HepG2 (cell line): ENCODE measurements at regions not wholly inside any gene's neighbourhood (a gene's known extent, or its start where the extent isn't known, plus 50 kb on each side); places are given as distances from the start of the nearest gene placed in this dataset.

ENCODE experiments used
- ATAC-seq: fragments of 200-7000 bp; cut with Tn5 transposase; 3 replicates; pipeline ENCODE4 v1.9.1; 2020; ENCODE audit warnings: mild to moderate bottlenecking, moderate library complexity
- BruUV-seq: library from RNA; stranded (reverse); fragments of 400-500 nt; replicated peaks from 2 replicates; lab custom pipeline; 2021; lab: Mats Ljungman, UMichigan
- CTCF ChIA-PET: fragments of 300-600 bp; formaldehyde crosslinking; extraction: SDS; loops from one replicate; lab custom pipeline; 2021; ENCODE audit warnings: low total read pairs, inconsistent platforms, low intra/inter-chr PET ratio; lab: Yijun Ruan, JAX
- POLR2A ChIA-PET: fragments of 350-600 bp; sonication (Branson Sonifier 250); formaldehyde crosslinking; loops from one replicate; lab custom pipeline; 2020; ENCODE audit warnings: antibody characterized with exemption, inconsistent platforms; lab: Yijun Ruan, JAX
- DNase-seq: peaks from one replicate; pipeline ENCODE4 v3.0.0-alpha.2; 2015; ENCODE audit warnings: low spot score
- FAIRE-seq: peaks from 3 replicates; lab custom pipeline; 2011; peaks lifted over from hg19 to GRCh38; lab: Jason Lieb, UNC
- H2AFZ ChIP-seq: one replicate; pipeline ENCODE4 v1.6.1; 2011; ENCODE audit warnings: low read length, inconsistent platforms
- H3K27ac ChIP-seq: fragments of 300-600 bp; 3 replicates; pipeline ENCODE4 v1.8.0; 2011; ENCODE audit warnings: mixed run types, mild to moderate bottlenecking, mixed read lengths, low read length, inconsistent platforms; ENCODE audit not compliant: insufficient read depth; ENCODE audit errors: extremely low read length
- H3K27me3 ChIP-seq, 2 experiments: fragments of 200-600 bp in 1 of 2; 2 replicates in 1 of 2; 3 replicates in 1 of 2; pipeline versions ENCODE4 v1.6.0 to v1.8.0; 2011; ENCODE audit warnings: low read length in 2 of 2, mild to moderate bottlenecking in 2 of 2, moderate library complexity in 2 of 2, inconsistent platforms in 1 of 2; ENCODE audit not compliant: insufficient read depth in 2 of 2, control insufficient read depth in 1 of 2
- H3K36me3 ChIP-seq, 2 experiments: fragments of 200-600 bp in 1 of 2; replicated peaks in 1 of 2; 2 replicates in 1 of 2; 3 replicates in 1 of 2; pipeline versions ENCODE4 v1.5.1 to v1.8.0; 2011; ENCODE audit warnings: low read length in 2 of 2, inconsistent platforms in 1 of 2; ENCODE audit not compliant: insufficient read depth in 2 of 2, control insufficient read depth in 1 of 2
- H3K4me1 ChIP-seq: 2 replicates; pipeline ENCODE4 v1.5.1; 2012; ENCODE audit warnings: low read length, inconsistent platforms; ENCODE audit not compliant: insufficient read depth
- H3K4me2 ChIP-seq: 2 replicates; pipeline ENCODE4 v1.6.0; 2011; ENCODE audit warnings: low read depth, low read length, inconsistent platforms
- H3K4me3 ChIP-seq, 3 experiments: fragments of 200-600 bp in 1 of 3; sonication (generic), shearing (Covaris generic) in 1 of 3; replicated peaks in 1 of 3; 2 replicates each; pipeline ENCODE4 v1.5.1; 2011 to 2016; ENCODE audit warnings: low read length in 3 of 3, inconsistent platforms in 2 of 3, low read depth in 2 of 3, mild to moderate bottlenecking in 2 of 3, control low read depth in 1 of 3, mixed read lengths in 1 of 3; ENCODE audit not compliant: insufficient read depth in 1 of 3
- H3K79me2 ChIP-seq: one replicate; pipeline ENCODE4 v1.6.1; 2011; ENCODE audit warnings: low read length, inconsistent platforms; ENCODE audit not compliant: insufficient read depth
- H3K9ac ChIP-seq: 2 replicates; pipeline ENCODE4 v1.6.0; 2011; ENCODE audit warnings: mild to moderate bottlenecking, low read depth, low read length, inconsistent platforms; ENCODE audit not compliant: insufficient read depth
- H3K9me3 ChIP-seq: 2 replicates; pipeline ENCODE4 v1.5.1; 2012; ENCODE audit warnings: mild to moderate bottlenecking, low read length
- H4K20me1 ChIP-seq: 2 replicates; pipeline ENCODE4 v1.6.0; 2011; ENCODE audit warnings: inconsistent platforms, mild to moderate bottlenecking, low read length, moderate library complexity; ENCODE audit not compliant: insufficient read depth
- BHLHE40 ChIP-seq: IDR thresholded peaks from 2 replicates; pipeline ENCODE4 v1.6.1; 2011; ENCODE audit warnings: low read length, improper control_type of control experiment
- CHD2 ChIP-seq: IDR thresholded peaks from 2 replicates; pipeline ENCODE4 v1.6.1; 2011; ENCODE audit warnings: low read depth, low read length, improper control_type of control experiment
- HNRNPUL1 ChIP-seq: fragments of 200-400 bp; formaldehyde crosslinking; IDR thresholded peaks from 2 replicates; pipeline ENCODE4 v1.6.1; 2017; ENCODE audit warnings: low read depth, mild to moderate bottlenecking, low read length, moderate library complexity
- KDM5A ChIP-seq: fragments of 200-600 bp; sonication (generic); IDR thresholded peaks from 2 replicates; pipeline ENCODE4 v1.7.0; 2018; ENCODE audit warnings: antibody characterized with exemption, mild to moderate bottlenecking, low read length, borderline replicate concordance
- MAFK ChIP-seq, 2 experiments: IDR thresholded peaks in 1 of 2; conservative IDR thresholded peaks in 1 of 2; 2 replicates each; pipeline ENCODE4 v1.6.1; 2011; ENCODE audit warnings: improper control_type of control experiment in 2 of 2, low read length in 2 of 2
- MEF2D ChIP-seq: sonication (generic); formaldehyde crosslinking; IDR thresholded peaks from 2 replicates; pipeline ENCODE4 v1.5.1; 2020; ENCODE audit warnings: mild to moderate bottlenecking, missing genetic modification reagents
- MEIS2 ChIP-seq: sonication (generic); formaldehyde crosslinking; IDR thresholded peaks from 2 replicates; pipeline ENCODE4 v1.9.0; 2021; ENCODE audit warnings: mild to moderate bottlenecking, missing genetic modification reagents
- MYPOP ChIP-seq: sonication (generic); formaldehyde crosslinking; IDR thresholded peaks from 2 replicates; pipeline ENCODE4 v1.8.1; 2023; ENCODE audit warnings: mild to moderate bottlenecking, moderate library complexity, missing genetic modification reagents
- NBN ChIP-seq: fragments of 450-650 bp; conservative IDR thresholded peaks from 2 replicates; pipeline ENCODE4 v1.6.1; 2017
- REXO4 ChIP-seq: sonication (generic); formaldehyde crosslinking; IDR thresholded peaks from 2 replicates; pipeline ENCODE4 v1.8.0; 2022; ENCODE audit warnings: missing genetic modification reagents, mild to moderate bottlenecking, borderline replicate concordance
- RFX3 ChIP-seq: IDR thresholded peaks from 2 replicates; pipeline ENCODE4 v1.6.1; 2016; ENCODE audit warnings: missing biosample characterization, missing genetic modification reagents
- ZBTB25 ChIP-seq: IDR thresholded peaks from 2 replicates; pipeline ENCODE4 v1.6.1; 2018; ENCODE audit warnings: missing genetic modification reagents
- ZFYVE20 ChIP-seq: sonication (generic); formaldehyde crosslinking; IDR thresholded peaks from 2 replicates; pipeline ENCODE4 v1.8.0; 2023; ENCODE audit warnings: low read depth, mild to moderate bottlenecking, moderate library complexity, missing genetic modification reagents, borderline replicate concordance
- ZNF670 ChIP-seq: sonication (generic); formaldehyde crosslinking; IDR thresholded peaks from 2 replicates; pipeline ENCODE4 v1.8.0; 2022; ENCODE audit warnings: mild to moderate bottlenecking, missing genetic modification reagents, borderline replicate concordance
- ZNF841 ChIP-seq: sonication (generic); formaldehyde crosslinking; IDR thresholded peaks from 2 replicates; pipeline ENCODE4 v1.8.1; 2023; ENCODE audit warnings: missing genetic modification reagents, borderline replicate concordance
- WGBS: methylation state at CpG from one replicate; pipeline ENCODE4 v1.1.6; 2017; ENCODE audit warnings: low lambda C conversion rate; 5-methylcytosine and 5-hydroxymethylcytosine counted together
- in situ Hi-C: cut with HindIII; loops from 2 replicates; pipeline ENCODE4 v1.10.0; 2017; ENCODE audit warnings: low pct_unique_long_range_greater_than_20kb; ENCODE audit not compliant: extremely low pct_ligation_motif_present
- intact Hi-C: fragments of 100-400 bp; cut with micrococcal nuclease; formaldehyde crosslinking; loops from one replicate; pipeline ENCODE4 v1.10.0; 2022; ENCODE audit not compliant: unreplicated experiment

GRCh38 chr1:228683428-228683827 is 51.9 kb upstream of the RHOU start:
- Histone ChIP-seq H3K27me3 (no peaks in the 10 kb centered on the region; a peak in 1 of 5 replicates), H3K4me1 (no peaks in the 10 kb centered on the region), H3K36me3 (no peaks in the 10 kb centered on the region)
- in situ Hi-C loops, result no loop called here
- DNase-seq (no peak), ATAC-seq (no peak)
- TF ChIP-seq MYPOP (CRISPR knock-in tag), result no peak
- no peak for TF ChIP-seq MEIS2 (CRISPR knock-in tag)
- no peak for TF ChIP-seq CHD2
- no peak for TF ChIP-seq ZBTB25 (CRISPR knock-in tag)
- peak in 1 of 2 experiments; percentile 57; a peak in 2 of 4 replicates for TF ChIP-seq MAFK (conservative IDR thresholded peaks at IDR 0.05 in 1 of 2, IDR thresholded peaks at IDR 0.05 in 1 of 2; ENCODE audit: low read length in 2 of 2)
- TF ChIP-seq MEF2D (CRISPR knock-in tag), result no peak
- TF ChIP-seq, all 625 proteins: peak for 1
- intact Hi-C loops, result no loop called here
- no peak overlapping the region for H3K4me2 ChIP-seq
- no TSS peak for BruUV-seq
- ChIA-PET POLR2A (no interaction called here), CTCF (no interaction called here)
- 65% methylated on average over 3 of the region's 3 CpGs for WGBS
- no peak overlapping the region for H2AFZ ChIP-seq
- no peak overlapping the region for H3K4me3 ChIP-seq
- no peak overlapping the region for H3K27ac ChIP-seq
- H3K79me2 ChIP-seq, result no peaks in the 10 kb centered on the region
- H4K20me1 ChIP-seq, result no peaks in the 10 kb centered on the region
- no peaks in the 10 kb centered on the region for H3K9me3 ChIP-seq
- H3K9ac ChIP-seq, result no peak overlapping the region
- no peak for FAIRE-seq

DNA sequence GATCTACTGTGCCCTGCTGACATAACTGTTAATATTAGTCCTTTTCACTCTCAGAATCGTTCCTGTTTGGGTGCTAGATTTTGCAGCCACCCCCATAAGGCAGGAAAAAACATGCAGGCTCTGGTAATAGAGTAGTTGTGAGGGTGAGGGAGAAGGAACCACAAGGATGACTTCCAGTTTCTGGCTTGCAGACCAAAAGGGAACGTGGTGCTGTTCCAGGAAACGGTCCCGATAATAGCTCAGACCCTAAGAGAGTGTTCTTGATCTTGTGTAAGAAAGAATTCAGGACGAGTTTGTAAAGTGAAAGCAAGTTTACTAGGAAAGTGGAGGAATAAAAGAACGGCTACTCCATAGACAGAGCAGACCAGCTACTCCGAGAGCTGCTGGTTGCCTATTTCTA is 50.7 kb upstream of the RHOU start:
- H3K4me3 ChIP-seq, result no peak overlapping the region
- H3K79me2 ChIP-seq, result no peaks in the 10 kb centered on the region
- 66% methylated on average over 7 of the region's 7 CpGs for WGBS
- no peaks in the 10 kb centered on the region for H3K9me3 ChIP-seq
- no peak overlapping the region for H2AFZ ChIP-seq
- H3K4me1 ChIP-seq, result no peaks in the 10 kb centered on the region
- POLR2A ChIA-PET, result no interaction called here
- H3K36me3 ChIP-seq, result no peaks in the 10 kb centered on the region
- H4K20me1 ChIP-seq, result no peaks in the 10 kb centered on the region
- ATAC-seq, result no peak
- CTCF ChIA-PET, result no interaction called here
- no peak overlapping the region for H3K9ac ChIP-seq
- FAIRE-seq, result no peak
- H3K27me3 ChIP-seq, result no peaks in the 10 kb centered on the region; a peak in 1 of 5 replicates
- intact Hi-C loops (no loop called here), in situ Hi-C loops (no loop called here)
- DNase-seq, result no peak
- no peak overlapping the region for H3K4me2 ChIP-seq
- H3K27ac ChIP-seq, result no peak overlapping the region
- no TSS peak for BruUV-seq
- TF ChIP-seq REXO4 (CRISPR knock-in tag) (no peak), KDM5A (no peak), RFX3 (no peak), HNRNPUL1 (no peak), NBN (no peak), ZFYVE20 (CRISPR knock-in tag) (no peak), ZNF670 (CRISPR knock-in tag) (no peak), ZNF841 (CRISPR knock-in tag) (no peak), BHLHE40 (no peak)
